ENCODE measurements at regions not wholly inside any gene's neighbourhood (a gene's known extent, or its start where the extent isn't known, plus 50 kb on each side); places are given as distances from the start of the nearest gene placed in this dataset.

DNA sequence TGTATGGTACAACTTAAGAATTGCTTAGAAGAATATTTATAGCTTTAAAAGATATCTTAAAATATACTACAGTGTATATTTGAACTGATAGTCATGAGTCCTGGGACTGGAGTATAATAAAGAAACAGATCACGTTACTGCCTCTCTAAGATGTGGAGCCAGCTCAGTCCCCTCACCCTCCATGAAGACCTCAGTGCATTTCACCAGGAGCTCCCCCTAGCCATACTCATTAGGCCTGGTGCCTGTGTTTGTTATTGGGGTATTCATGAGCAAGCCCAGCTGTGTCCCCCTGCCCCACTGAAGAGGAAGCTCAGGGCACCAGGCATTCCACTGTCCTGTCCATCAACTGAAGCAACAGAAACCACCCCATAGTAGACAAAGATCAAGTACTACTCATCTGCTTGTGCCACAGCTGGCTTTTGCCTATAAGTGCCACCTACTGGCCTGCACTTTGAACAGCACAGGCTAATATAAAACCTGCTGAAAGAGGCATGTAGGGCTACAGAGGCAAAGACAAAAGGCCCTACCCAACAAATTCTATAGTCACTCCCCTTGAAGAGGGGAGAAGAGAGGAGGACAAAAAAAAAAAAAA is 850.2 kb upstream of the NUDT12 start:
- Histone ChIP-seq H3K79me2 (ENCODE audit: control insufficient read depth, insufficient read depth, low read length) (no peaks in the 10 kb centered on the region), H3K9me1 (ENCODE audit: control insufficient read depth, extremely low read depth, insufficient read depth, low read length) (no peaks in the 10 kb centered on the region), H3K4me2 (ENCODE audit: control insufficient read depth, extremely low read depth, insufficient read depth, low read depth, low read length) (no peak overlapping the region), H3K27me3 (ENCODE audit: control insufficient read depth, extremely low read depth, insufficient read depth, low read length) (no peaks in the 10 kb centered on the region), H4K20me1 (ENCODE audit: control insufficient read depth, extremely low read depth, insufficient read depth, low read length) (no peaks in the 10 kb centered on the region), H3K4me1 (ENCODE audit: control insufficient read depth, extremely low read depth, insufficient read depth, low read length) (no peaks in the 10 kb centered on the region), H3K27ac (ENCODE audit: control insufficient read depth, insufficient read depth, low read length) (no peak overlapping the region), H3K36me3 (ENCODE audit: control insufficient read depth in 2 of 2, extremely low read depth in 1 of 2, insufficient read depth in 2 of 2, low read length in 2 of 2) (no peaks in the 10 kb centered on the region), H2AFZ (ENCODE audit: control insufficient read depth, low read length) (no peak overlapping the region), H3K9me3 (ENCODE audit: control insufficient read depth, low read depth, low read length) (no peaks in the 10 kb centered on the region), H3K9ac (ENCODE audit: control insufficient read depth, extremely low read depth, insufficient read depth, low read length) (no peak overlapping the region), H3K4me3 (ENCODE audit: control insufficient read depth in 2 of 3, extremely low read depth in 1 of 3, insufficient read depth in 2 of 3, low read depth in 1 of 3, low read length in 3 of 3) (no peak overlapping the region)
- FAIRE-seq (peak; percentile 9), DNase-seq (ENCODE audit: low read depth, low spot score) (no peak)
- TF ChIP-seq EZH2 (IDR thresholded peaks at IDR 0.05; ENCODE audit: low read length), result no peak
- TF ChIP-seq CTCF (optimal IDR thresholded peaks at IDR 0.05 in 1 of 3, IDR thresholded peaks at IDR 0.05 in 1 of 3, conservative IDR thresholded peaks at IDR 0.05 in 1 of 3; ENCODE audit: extremely low read depth in 1 of 3, insufficient read depth in 2 of 3, low read length in 3 of 3), result peak; percentile 53 to 79 (median 76)
- dilution Hi-C loops (cut with MboI; ENCODE audit: extremely low pct_ligation_motif_present, low sequenced_read_pairs), result no loop called here

GRCh38 chr5:104400941-104401340 is 838.4 kb upstream of the NUDT12 start:
- H3K79me2 ChIP-seq (ENCODE audit: control insufficient read depth, insufficient read depth, low read length), result no peaks in the 10 kb centered on the region
- no peaks in the 10 kb centered on the region for H3K9me3 ChIP-seq (ENCODE audit: control insufficient read depth, low read depth, low read length)
- no peaks in the 10 kb centered on the region for H4K20me1 ChIP-seq (ENCODE audit: control insufficient read depth, extremely low read depth, insufficient read depth, low read length)
- H3K27me3 ChIP-seq (ENCODE audit: control insufficient read depth, extremely low read depth, insufficient read depth, low read length), result no peaks in the 10 kb centered on the region
- no peak overlapping the region for H3K4me2 ChIP-seq (ENCODE audit: control insufficient read depth, extremely low read depth, insufficient read depth, low read depth, low read length)
- no peak overlapping the region for H3K27ac ChIP-seq (ENCODE audit: control insufficient read depth, insufficient read depth, low read length)
- H2AFZ ChIP-seq (ENCODE audit: control insufficient read depth, low read length), result no peak overlapping the region
- no peak for FAIRE-seq
- H3K9ac ChIP-seq (ENCODE audit: control insufficient read depth, extremely low read depth, insufficient read depth, low read length), result no peak overlapping the region
- no peak for DNase-seq (ENCODE audit: low read depth, low spot score)
- H3K4me3 ChIP-seq (ENCODE audit: control insufficient read depth in 2 of 3, extremely low read depth in 1 of 3, insufficient read depth in 2 of 3, low read depth in 1 of 3, low read length in 3 of 3), result no peak overlapping the region
- dilution Hi-C loops (cut with MboI; ENCODE audit: extremely low pct_ligation_motif_present, low sequenced_read_pairs), result no loop called here
- no peaks in the 10 kb centered on the region for H3K4me1 ChIP-seq (ENCODE audit: control insufficient read depth, extremely low read depth, insufficient read depth, low read length)
- no peaks in the 10 kb centered on the region for H3K36me3 ChIP-seq (ENCODE audit: control insufficient read depth in 2 of 2, extremely low read depth in 1 of 2, insufficient read depth in 2 of 2, low read length in 2 of 2)
- TF ChIP-seq EZH2 (IDR thresholded peaks at IDR 0.05; ENCODE audit: low read length), result no peak
- TF ChIP-seq CTCF (optimal IDR thresholded peaks at IDR 0.05 in 1 of 3, IDR thresholded peaks at IDR 0.05 in 1 of 3, conservative IDR thresholded peaks at IDR 0.05 in 1 of 3; ENCODE audit: extremely low read depth in 1 of 3, insufficient read depth in 2 of 3, low read length in 3 of 3), result no peak
- H3K9me1 ChIP-seq (ENCODE audit: control insufficient read depth, extremely low read depth, insufficient read depth, low read length), result no peaks in the 10 kb centered on the region
